Fibroblast of villous mesenchyme (primary cell): ENCODE measurements at regions not wholly inside any gene's neighbourhood (a gene's known extent, or its start where the extent isn't known, plus 50 kb on each side); places are given as distances from the start of the nearest gene placed in this dataset.

Experiments
- DNase-seq: peaks from one replicate; pipeline ENCODE4 v3.0.0-alpha.2; 2010; ENCODE audit warnings: low read depth
- H3K4me3 ChIP-seq: 2 replicates; pipeline ENCODE4 v1.5.1; 2011; ENCODE audit warnings: low read depth, mild to moderate bottlenecking, low read length
- CTCF ChIP-seq: IDR thresholded peaks from 2 replicates; pipeline ENCODE4 v1.5.1; 2012; ENCODE audit warnings: low read depth, mild to moderate bottlenecking, low read length; ENCODE audit not compliant: insufficient read depth

- TF ChIP-seq CTCF, result no peak
- DNase-seq, result no peak
Measured at GRCh38 chr10:44435196-44435595, 50.3 kb upstream of the CXCL12 start.

GRCh38 chr10:44436240-44436639 is 51.3 kb upstream of the CXCL12 start:
- H3K4me3 ChIP-seq, result no peak overlapping the region
- no peak for TF ChIP-seq CTCF
- no peak for DNase-seq

More at GRCh38 chr10:44435196-44435595, 50.3 kb upstream of the CXCL12 start:
- H3K4me3 ChIP-seq, result no peak overlapping the region

GRCh38 chr10:44437840-44438511 is 53.1 kb upstream of the CXCL12 start:
- no peak overlapping the region for H3K4me3 ChIP-seq
- DNase-seq, result no peak
- no peak for TF ChIP-seq CTCF

GRCh38 chr10:44439239-44439957 is 54.5 kb upstream of the CXCL12 start:
- TF ChIP-seq CTCF, result no peak
- DNase-seq, result no peak
- no peak overlapping the region for H3K4me3 ChIP-seq

- no peak for TF ChIP-seq CTCF
- H3K4me3 ChIP-seq, result no peak overlapping the region
- no peak for DNase-seq
Measured at GRCh38 chr10:44439958-44440244, 55.0 kb upstream of the CXCL12 start.

- DNase-seq, result no peak
- H3K4me3 ChIP-seq, result no peak overlapping the region
- TF ChIP-seq CTCF, result no peak
Measured at GRCh38 chr10:44457259-44457658, 72.4 kb upstream of the CXCL12 start.
